ENCODE measurements at regions not wholly inside any gene's neighbourhood (a gene's known extent, or its start where the extent isn't known, plus 50 kb on each side); places are given as distances from the start of the nearest gene placed in this dataset.

DNA sequence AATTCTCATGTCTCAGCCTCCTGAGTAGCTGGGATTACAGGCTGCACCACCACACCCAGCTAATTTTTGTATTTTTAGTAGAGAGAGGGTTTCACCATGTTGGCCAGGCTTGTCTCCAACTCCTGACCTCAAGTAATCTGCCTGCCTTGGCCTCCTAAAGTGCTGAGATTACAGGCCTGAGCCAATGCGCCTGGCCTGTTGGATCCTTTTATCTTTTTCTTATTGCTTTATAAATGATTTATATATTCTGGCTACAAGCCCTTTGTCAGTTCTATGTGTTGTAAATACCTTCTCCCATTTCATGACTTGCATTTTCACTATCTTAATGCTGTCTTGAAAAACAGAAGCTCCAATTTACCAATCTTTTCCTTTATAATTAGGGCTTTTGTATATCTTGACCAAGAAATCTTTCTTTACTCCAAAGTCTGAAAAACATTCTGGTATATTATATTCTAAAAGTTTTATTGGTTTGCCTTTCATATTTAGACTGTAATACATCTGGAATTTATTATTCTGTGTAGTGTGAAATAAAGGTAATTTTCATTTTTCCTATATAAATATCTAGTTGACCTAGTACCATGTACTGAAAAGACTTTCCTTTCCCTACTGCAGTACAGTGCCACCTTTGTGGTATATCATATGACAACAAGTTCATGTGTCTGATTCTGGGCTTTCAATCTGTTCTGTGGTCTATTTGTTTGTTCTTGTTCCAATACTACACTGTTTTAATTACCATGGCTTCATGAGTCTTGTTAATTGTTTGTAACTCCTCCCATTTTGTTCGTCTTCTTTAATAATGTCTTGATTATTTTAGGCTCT is 52.9 kb upstream of the RNU6-1 start:
- TF ChIP-seq, protein P1, sequence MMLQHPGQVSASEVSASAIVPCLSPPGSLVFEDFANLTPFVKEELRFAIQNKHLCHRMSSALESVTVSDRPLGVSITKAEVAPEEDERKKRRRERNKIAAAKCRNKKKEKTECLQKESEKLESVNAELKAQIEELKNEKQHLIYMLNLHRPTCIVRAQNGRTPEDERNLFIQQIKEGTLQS (IDR thresholded peaks at IDR 0.05) = no peak
- TF ChIP-seq, protein P2, sequence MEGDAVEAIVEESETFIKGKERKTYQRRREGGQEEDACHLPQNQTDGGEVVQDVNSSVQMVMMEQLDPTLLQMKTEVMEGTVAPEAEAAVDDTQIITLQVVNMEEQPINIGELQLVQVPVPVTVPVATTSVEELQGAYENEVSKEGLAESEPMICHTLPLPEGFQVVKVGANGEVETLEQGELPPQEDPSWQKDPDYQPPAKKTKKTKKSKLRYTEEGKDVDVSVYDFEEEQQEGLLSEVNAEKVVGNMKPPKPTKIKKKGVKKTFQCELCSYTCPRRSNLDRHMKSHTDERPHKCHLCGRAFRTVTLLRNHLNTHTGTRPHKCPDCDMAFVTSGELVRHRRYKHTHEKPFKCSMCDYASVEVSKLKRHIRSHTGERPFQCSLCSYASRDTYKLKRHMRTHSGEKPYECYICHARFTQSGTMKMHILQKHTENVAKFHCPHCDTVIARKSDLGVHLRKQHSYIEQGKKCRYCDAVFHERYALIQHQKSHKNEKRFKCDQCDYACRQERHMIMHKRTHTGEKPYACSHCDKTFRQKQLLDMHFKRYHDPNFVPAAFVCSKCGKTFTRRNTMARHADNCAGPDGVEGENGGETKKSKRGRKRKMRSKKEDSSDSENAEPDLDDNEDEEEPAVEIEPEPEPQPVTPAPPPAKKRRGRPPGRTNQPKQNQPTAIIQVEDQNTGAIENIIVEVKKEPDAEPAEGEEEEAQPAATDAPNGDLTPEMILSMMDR (IDR thresholded peaks at IDR 0.05 in 2 of 3, conservative IDR thresholded peaks at IDR 0.05 in 1 of 3; ENCODE audit: borderline replicate concordance in 1 of 3, insufficient read depth in 1 of 3, low read depth in 2 of 3, low read length in 2 of 3) = no peak
- TF ChIP-seq, protein P3, sequence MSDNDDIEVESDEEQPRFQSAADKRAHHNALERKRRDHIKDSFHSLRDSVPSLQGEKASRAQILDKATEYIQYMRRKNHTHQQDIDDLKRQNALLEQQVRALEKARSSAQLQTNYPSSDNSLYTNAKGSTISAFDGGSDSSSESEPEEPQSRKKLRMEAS (IDR thresholded peaks at IDR 0.05) = no peak
- TF ChIP-seq EZH2phosphoT487 (IDR thresholded peaks at IDR 0.05; ENCODE audit: borderline replicate concordance) = no peak
- TF ChIP-seq POLR2A (IDR thresholded peaks at IDR 0.05; ENCODE audit: borderline replicate concordance, extremely low read depth, insufficient read depth, insufficient read length) = no peak
- no peak for TF ChIP-seq EZH2 (IDR thresholded peaks at IDR 0.05)
- no peak for TF ChIP-seq POLR2AphosphoS5 (IDR thresholded peaks at IDR 0.05; ENCODE audit: low read depth, low read length)
- TF ChIP-seq TCF7L2 (IDR thresholded peaks at IDR 0.05; ENCODE audit: borderline replicate concordance, extremely low read depth, insufficient read depth, insufficient read length) = no peak
- TF ChIP-seq SIN3A (IDR thresholded peaks at IDR 0.05; ENCODE audit: low read depth) = no peak
- no peak for TF ChIP-seq SP1 (IDR thresholded peaks at IDR 0.05; ENCODE audit: low read depth)
- TF ChIP-seq, protein P4, sequence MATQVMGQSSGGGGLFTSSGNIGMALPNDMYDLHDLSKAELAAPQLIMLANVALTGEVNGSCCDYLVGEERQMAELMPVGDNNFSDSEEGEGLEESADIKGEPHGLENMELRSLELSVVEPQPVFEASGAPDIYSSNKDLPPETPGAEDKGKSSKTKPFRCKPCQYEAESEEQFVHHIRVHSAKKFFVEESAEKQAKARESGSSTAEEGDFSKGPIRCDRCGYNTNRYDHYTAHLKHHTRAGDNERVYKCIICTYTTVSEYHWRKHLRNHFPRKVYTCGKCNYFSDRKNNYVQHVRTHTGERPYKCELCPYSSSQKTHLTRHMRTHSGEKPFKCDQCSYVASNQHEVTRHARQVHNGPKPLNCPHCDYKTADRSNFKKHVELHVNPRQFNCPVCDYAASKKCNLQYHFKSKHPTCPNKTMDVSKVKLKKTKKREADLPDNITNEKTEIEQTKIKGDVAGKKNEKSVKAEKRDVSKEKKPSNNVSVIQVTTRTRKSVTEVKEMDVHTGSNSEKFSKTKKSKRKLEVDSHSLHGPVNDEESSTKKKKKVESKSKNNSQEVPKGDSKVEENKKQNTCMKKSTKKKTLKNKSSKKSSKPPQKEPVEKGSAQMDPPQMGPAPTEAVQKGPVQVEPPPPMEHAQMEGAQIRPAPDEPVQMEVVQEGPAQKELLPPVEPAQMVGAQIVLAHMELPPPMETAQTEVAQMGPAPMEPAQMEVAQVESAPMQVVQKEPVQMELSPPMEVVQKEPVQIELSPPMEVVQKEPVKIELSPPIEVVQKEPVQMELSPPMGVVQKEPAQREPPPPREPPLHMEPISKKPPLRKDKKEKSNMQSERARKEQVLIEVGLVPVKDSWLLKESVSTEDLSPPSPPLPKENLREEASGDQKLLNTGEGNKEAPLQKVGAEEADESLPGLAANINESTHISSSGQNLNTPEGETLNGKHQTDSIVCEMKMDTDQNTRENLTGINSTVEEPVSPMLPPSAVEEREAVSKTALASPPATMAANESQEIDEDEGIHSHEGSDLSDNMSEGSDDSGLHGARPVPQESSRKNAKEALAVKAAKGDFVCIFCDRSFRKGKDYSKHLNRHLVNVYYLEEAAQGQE (IDR thresholded peaks at IDR 0.05; ENCODE audit: low read depth) = no peak
- TF ChIP-seq, protein P5, sequence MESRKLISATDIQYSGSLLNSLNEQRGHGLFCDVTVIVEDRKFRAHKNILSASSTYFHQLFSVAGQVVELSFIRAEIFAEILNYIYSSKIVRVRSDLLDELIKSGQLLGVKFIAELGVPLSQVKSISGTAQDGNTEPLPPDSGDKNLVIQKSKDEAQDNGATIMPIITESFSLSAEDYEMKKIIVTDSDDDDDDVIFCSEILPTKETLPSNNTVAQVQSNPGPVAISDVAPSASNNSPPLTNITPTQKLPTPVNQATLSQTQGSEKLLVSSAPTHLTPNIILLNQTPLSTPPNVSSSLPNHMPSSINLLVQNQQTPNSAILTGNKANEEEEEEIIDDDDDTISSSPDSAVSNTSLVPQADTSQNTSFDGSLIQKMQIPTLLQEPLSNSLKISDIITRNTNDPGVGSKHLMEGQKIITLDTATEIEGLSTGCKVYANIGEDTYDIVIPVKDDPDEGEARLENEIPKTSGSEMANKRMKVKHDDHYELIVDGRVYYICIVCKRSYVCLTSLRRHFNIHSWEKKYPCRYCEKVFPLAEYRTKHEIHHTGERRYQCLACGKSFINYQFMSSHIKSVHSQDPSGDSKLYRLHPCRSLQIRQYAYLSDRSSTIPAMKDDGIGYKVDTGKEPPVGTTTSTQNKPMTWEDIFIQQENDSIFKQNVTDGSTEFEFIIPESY (IDR thresholded peaks at IDR 0.05; ENCODE audit: extremely low read depth, insufficient replicate concordance, low read length) = no peak
- no peak for TF ChIP-seq JUND (IDR thresholded peaks at IDR 0.05)
- TF ChIP-seq YY1 (IDR thresholded peaks at IDR 0.05; ENCODE audit: extremely low read depth, insufficient replicate concordance, low read depth, low read length) = no peak

All from HCT116 (cell line).